ENCODE measurements at regions not wholly inside any gene's neighbourhood (a gene's known extent, or its start where the extent isn't known, plus 50 kb on each side); places are given as distances from the start of the nearest gene placed in this dataset.

GRCh38 chr11:112797648-112798293, 163.4 kb upstream of the NCAM1 start:
- Histone ChIP-seq H3K27me3 (ENCODE audit: low read depth) (no peaks in the 10 kb centered on the region), H3K4me3 (no peak overlapping the region), H3K36me3 (no peaks in the 10 kb centered on the region), H3K9me3 (no peaks in the 10 kb centered on the region), H3K4me1 (no peaks in the 10 kb centered on the region), H3K27ac (no peak overlapping the region)
- intact Hi-C loops (cut with DNase I): no loop called here
- DNase-seq (no peak), ATAC-seq (no peak)
- TF ChIP-seq, protein P1, sequence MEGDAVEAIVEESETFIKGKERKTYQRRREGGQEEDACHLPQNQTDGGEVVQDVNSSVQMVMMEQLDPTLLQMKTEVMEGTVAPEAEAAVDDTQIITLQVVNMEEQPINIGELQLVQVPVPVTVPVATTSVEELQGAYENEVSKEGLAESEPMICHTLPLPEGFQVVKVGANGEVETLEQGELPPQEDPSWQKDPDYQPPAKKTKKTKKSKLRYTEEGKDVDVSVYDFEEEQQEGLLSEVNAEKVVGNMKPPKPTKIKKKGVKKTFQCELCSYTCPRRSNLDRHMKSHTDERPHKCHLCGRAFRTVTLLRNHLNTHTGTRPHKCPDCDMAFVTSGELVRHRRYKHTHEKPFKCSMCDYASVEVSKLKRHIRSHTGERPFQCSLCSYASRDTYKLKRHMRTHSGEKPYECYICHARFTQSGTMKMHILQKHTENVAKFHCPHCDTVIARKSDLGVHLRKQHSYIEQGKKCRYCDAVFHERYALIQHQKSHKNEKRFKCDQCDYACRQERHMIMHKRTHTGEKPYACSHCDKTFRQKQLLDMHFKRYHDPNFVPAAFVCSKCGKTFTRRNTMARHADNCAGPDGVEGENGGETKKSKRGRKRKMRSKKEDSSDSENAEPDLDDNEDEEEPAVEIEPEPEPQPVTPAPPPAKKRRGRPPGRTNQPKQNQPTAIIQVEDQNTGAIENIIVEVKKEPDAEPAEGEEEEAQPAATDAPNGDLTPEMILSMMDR (IDR thresholded peaks at IDR 0.05): peak; percentile 27

- Histone ChIP-seq H3K4me3 (no peak overlapping the region), H3K27ac (no peak overlapping the region), H3K9me3 (no peaks in the 10 kb centered on the region), H3K27me3 (ENCODE audit: low read depth) (no peaks in the 10 kb centered on the region), H3K36me3 (no peaks in the 10 kb centered on the region), H3K4me1 (no peaks in the 10 kb centered on the region)
- DNase-seq (no peak), ATAC-seq (no peak)
- intact Hi-C loops (cut with DNase I): no loop called here
- TF ChIP-seq, protein P1 (IDR thresholded peaks at IDR 0.05): no peak
Observed at GRCh38 chr11:112801025-112801816, 160.0 kb upstream of the NCAM1 start.

- Histone ChIP-seq H3K27ac (no peak overlapping the region), H3K9me3 (no peaks in the 10 kb centered on the region), H3K27me3 (ENCODE audit: low read depth) (no peaks in the 10 kb centered on the region), H3K4me3 (no peak overlapping the region), H3K36me3 (no peaks in the 10 kb centered on the region), H3K4me1 (no peaks in the 10 kb centered on the region)
- TF ChIP-seq, protein P1 (IDR thresholded peaks at IDR 0.05): no peak
- DNase-seq (no peak), ATAC-seq (no peak)
- intact Hi-C loops (cut with DNase I): no loop called here
Observed at GRCh38 chr11:112801817-112802088, 159.5 kb upstream of the NCAM1 start.

DNA sequence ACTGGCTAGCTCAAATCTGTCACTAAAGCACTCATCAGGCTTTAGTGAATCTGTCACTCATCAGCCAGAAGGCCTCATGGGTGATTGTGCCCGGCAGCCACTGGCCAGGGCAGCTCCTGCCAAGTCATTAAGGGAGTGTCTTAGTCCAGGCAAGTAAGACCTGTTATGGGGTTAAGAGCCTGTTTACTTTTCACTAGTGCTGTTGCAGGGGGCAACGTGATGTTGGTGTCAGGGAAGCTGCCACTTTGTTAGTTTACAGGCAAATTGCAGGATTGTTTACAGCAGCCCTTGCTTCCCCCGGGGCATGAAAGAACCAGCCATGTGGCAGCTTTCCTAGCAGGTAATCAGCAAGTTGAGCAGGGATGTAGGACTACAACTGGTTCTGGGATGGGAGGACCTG, 155.6 kb upstream of the NCAM1 start:
- H3K27ac ChIP-seq: no peak overlapping the region
- intact Hi-C loops (cut with DNase I): no loop called here
- no peaks in the 10 kb centered on the region for H3K36me3 ChIP-seq
- no peak for ATAC-seq
- H3K4me3 ChIP-seq: no peak overlapping the region
- no peaks in the 10 kb centered on the region for H3K9me3 ChIP-seq
- no peak for DNase-seq
- no peaks in the 10 kb centered on the region for H3K27me3 ChIP-seq (ENCODE audit: low read depth)
- no peaks in the 10 kb centered on the region for H3K4me1 ChIP-seq
- TF ChIP-seq, protein P1 (IDR thresholded peaks at IDR 0.05): no peak

DNA sequence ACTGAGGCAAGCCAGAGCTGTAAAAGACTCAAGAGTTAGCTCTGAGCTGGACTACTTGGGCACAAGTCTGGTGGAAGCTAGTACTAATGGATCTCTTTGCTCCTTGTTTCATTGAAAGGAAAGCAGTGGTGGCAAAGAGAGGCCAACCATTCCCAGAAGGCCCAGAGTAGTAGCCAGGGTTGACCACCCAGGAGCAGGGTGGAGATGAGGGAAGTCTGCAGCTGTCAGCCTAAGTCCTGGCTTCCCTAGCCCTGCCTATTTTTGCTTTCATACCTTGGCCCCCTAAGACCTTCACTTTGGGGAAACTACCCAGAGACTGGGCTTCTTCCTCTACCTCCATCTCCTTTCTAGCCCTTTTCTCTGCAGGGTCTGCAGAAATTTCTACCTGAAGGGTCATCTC, 155.0 kb upstream of the NCAM1 start:
- Histone ChIP-seq H3K9me3 (no peaks in the 10 kb centered on the region), H3K27me3 (ENCODE audit: low read depth) (no peaks in the 10 kb centered on the region), H3K36me3 (no peaks in the 10 kb centered on the region), H3K27ac (no peak overlapping the region), H3K4me1 (no peaks in the 10 kb centered on the region), H3K4me3 (no peak overlapping the region)
- DNase-seq (no peak), ATAC-seq (no peak)
- TF ChIP-seq, protein P1 (IDR thresholded peaks at IDR 0.05): no peak
- intact Hi-C loops (cut with DNase I): no loop called here

Measured in lower lobe of right lung (tissue), 2 donors.